ENCODE measurements at regions not wholly inside any gene's neighbourhood (a gene's known extent, or its start where the extent isn't known, plus 50 kb on each side); places are given as distances from the start of the nearest gene placed in this dataset.
A peak's percentile ranks its signal among the peaks of the same experiment; 100 is the strongest.

GRCh38 chr3:178308771-178309170 lies 227.5 kb upstream of the KCNMB2 start:
- Mint-ChIP-seq H3K27me3 (ENCODE audit: low read depth) (peaks cover 3% of the 10 kb centered on the region), H3K36me3 (ENCODE audit: insufficient read depth in 2 of 2) (no peaks in the 10 kb centered on the region), H3K9me3 (no peaks in the 10 kb centered on the region), H3K4me1 (ENCODE audit: low read depth) (no peaks in the 10 kb centered on the region), H3K27ac (no peak overlapping the region), H3K4me3 (no peak overlapping the region)
- ATAC-seq (replicated peaks in 1 of 2), result no peak
- no peak for DNase-seq

- Mint-ChIP-seq H3K9me3 (no peaks in the 10 kb centered on the region), H3K4me1 (ENCODE audit: low read depth) (no peaks in the 10 kb centered on the region), H3K27ac (no peak overlapping the region), H3K36me3 (ENCODE audit: insufficient read depth in 2 of 2) (no peaks in the 10 kb centered on the region), H3K27me3 (ENCODE audit: low read depth) (peaks cover 6% of the 10 kb centered on the region), H3K4me3 (no peak overlapping the region)
- DNase-seq (no peak), ATAC-seq (replicated peaks in 1 of 2) (no peak)
Observed at GRCh38 chr3:178310949-178311348, 225.3 kb upstream of the KCNMB2 start.

- no peak for DNase-seq
- ATAC-seq (replicated peaks in 1 of 2), result no peak
- Mint-ChIP-seq H3K27ac (no peak overlapping the region), H3K36me3 (ENCODE audit: insufficient read depth in 2 of 2) (no peaks in the 10 kb centered on the region), H3K27me3 (ENCODE audit: low read depth) (peaks cover 6% of the 10 kb centered on the region), H3K4me1 (ENCODE audit: low read depth) (no peaks in the 10 kb centered on the region), H3K4me3 (no peak overlapping the region), H3K9me3 (no peaks in the 10 kb centered on the region)
Observed at GRCh38 chr3:178313716-178314115, 222.5 kb upstream of the KCNMB2 start.

- no peaks in the 10 kb centered on the region for H3K36me3 Mint-ChIP-seq (ENCODE audit: insufficient read depth in 2 of 2)
- ATAC-seq (replicated peaks in 1 of 2) (no peak), DNase-seq (no peak)
- H3K27me3 Mint-ChIP-seq (ENCODE audit: low read depth), result peaks cover 6% of the 10 kb centered on the region
- H3K4me3 Mint-ChIP-seq, result no peak overlapping the region
- no peaks in the 10 kb centered on the region for H3K9me3 Mint-ChIP-seq
- H3K27ac Mint-ChIP-seq, result no peak overlapping the region
- H3K4me1 Mint-ChIP-seq (ENCODE audit: low read depth), result no peaks in the 10 kb centered on the region
Observed at GRCh38 chr3:178318340-178318739, 217.9 kb upstream of the KCNMB2 start.

- H3K9me3 Mint-ChIP-seq, result no peaks in the 10 kb centered on the region
- ATAC-seq (replicated peaks in 1 of 2), result no peak
- H3K27ac Mint-ChIP-seq, result no peak overlapping the region
- no peak for DNase-seq
- no peak overlapping the region for H3K4me3 Mint-ChIP-seq
- no peaks in the 10 kb centered on the region for H3K4me1 Mint-ChIP-seq (ENCODE audit: low read depth)
- no peaks in the 10 kb centered on the region for H3K27me3 Mint-ChIP-seq (ENCODE audit: low read depth)
- no peaks in the 10 kb centered on the region for H3K36me3 Mint-ChIP-seq (ENCODE audit: insufficient read depth in 2 of 2)
Observed at GRCh38 chr3:178318941-178319816, 217.1 kb upstream of the KCNMB2 start.

GRCh38 chr3:178320456-178321351 lies 215.5 kb upstream of the KCNMB2 start:
- Mint-ChIP-seq H3K4me3 (no peak overlapping the region), H3K4me1 (ENCODE audit: low read depth) (no peaks in the 10 kb centered on the region), H3K36me3 (ENCODE audit: insufficient read depth in 2 of 2) (no peaks in the 10 kb centered on the region), H3K27ac (no peak overlapping the region), H3K27me3 (ENCODE audit: low read depth) (no peaks in the 10 kb centered on the region), H3K9me3 (no peaks in the 10 kb centered on the region)
- ATAC-seq (replicated peaks in 1 of 2) (no peak), DNase-seq (no peak)

GRCh38 chr3:178324356-178324755 lies 211.9 kb upstream of the KCNMB2 start:
- H3K9me3 Mint-ChIP-seq, result no peaks in the 10 kb centered on the region
- H3K36me3 Mint-ChIP-seq (ENCODE audit: insufficient read depth in 2 of 2), result no peaks in the 10 kb centered on the region
- no peak overlapping the region for H3K4me3 Mint-ChIP-seq
- DNase-seq (no peak), ATAC-seq (replicated peaks in 1 of 2) (no peak)
- H3K27ac Mint-ChIP-seq, result no peak overlapping the region
- no peaks in the 10 kb centered on the region for H3K27me3 Mint-ChIP-seq (ENCODE audit: low read depth)
- no peaks in the 10 kb centered on the region for H3K4me1 Mint-ChIP-seq (ENCODE audit: low read depth)

- no peak for ATAC-seq (replicated peaks in 1 of 2)
- no peaks in the 10 kb centered on the region for H3K9me3 Mint-ChIP-seq
- no peak overlapping the region for H3K27ac Mint-ChIP-seq
- H3K27me3 Mint-ChIP-seq (ENCODE audit: low read depth), result no peaks in the 10 kb centered on the region
- no peak for DNase-seq
- H3K4me1 Mint-ChIP-seq (ENCODE audit: low read depth), result no peaks in the 10 kb centered on the region
- no peaks in the 10 kb centered on the region for H3K36me3 Mint-ChIP-seq (ENCODE audit: insufficient read depth in 2 of 2)
- H3K4me3 Mint-ChIP-seq, result no peak overlapping the region
Observed at GRCh38 chr3:178325330-178325729, 210.9 kb upstream of the KCNMB2 start.

GRCh38 chr3:178329936-178330335 lies 206.3 kb upstream of the KCNMB2 start:
- H3K4me1 Mint-ChIP-seq (ENCODE audit: low read depth), result no peaks in the 10 kb centered on the region
- no peaks in the 10 kb centered on the region for H3K36me3 Mint-ChIP-seq (ENCODE audit: insufficient read depth in 2 of 2)
- H3K9me3 Mint-ChIP-seq, result no peaks in the 10 kb centered on the region
- DNase-seq (no peak), ATAC-seq (replicated peaks in 1 of 2) (no peak)
- H3K27me3 Mint-ChIP-seq (ENCODE audit: low read depth), result no peaks in the 10 kb centered on the region
- no peak overlapping the region for H3K27ac Mint-ChIP-seq
- no peak overlapping the region for H3K4me3 Mint-ChIP-seq

GRCh38 chr3:178334239-178334638 lies 202.0 kb upstream of the KCNMB2 start:
- Mint-ChIP-seq H3K36me3 (ENCODE audit: insufficient read depth in 2 of 2) (no peaks in the 10 kb centered on the region), H3K27me3 (ENCODE audit: low read depth) (no peaks in the 10 kb centered on the region)
- ATAC-seq (replicated peaks in 1 of 2), result no peak

GRCh38 chr3:178336336-178336735 lies 199.9 kb upstream of the KCNMB2 start:
- DNase-seq, result no peak
- no peaks in the 10 kb centered on the region for H3K27me3 Mint-ChIP-seq (ENCODE audit: low read depth)
- peak in 1 of 2 donors; percentile 70 for ATAC-seq (replicated peaks in 1 of 2)
- H3K4me1 Mint-ChIP-seq (ENCODE audit: low read depth), result no peaks in the 10 kb centered on the region
- no peaks in the 10 kb centered on the region for H3K9me3 Mint-ChIP-seq
- no peak overlapping the region for H3K4me3 Mint-ChIP-seq
- no peaks in the 10 kb centered on the region for H3K36me3 Mint-ChIP-seq (ENCODE audit: insufficient read depth in 2 of 2)
- no peak overlapping the region for H3K27ac Mint-ChIP-seq

More at GRCh38 chr3:178334239-178334638, 202.0 kb upstream of the KCNMB2 start:
- no peak for DNase-seq
- Mint-ChIP-seq H3K27ac (no peak overlapping the region), H3K4me1 (ENCODE audit: low read depth) (no peaks in the 10 kb centered on the region), H3K9me3 (no peaks in the 10 kb centered on the region), H3K4me3 (no peak overlapping the region)

- no peak overlapping the region for H3K4me3 Mint-ChIP-seq
- no peak for DNase-seq
- no peaks in the 10 kb centered on the region for H3K36me3 Mint-ChIP-seq (ENCODE audit: insufficient read depth in 2 of 2)
- no peak for ATAC-seq (replicated peaks in 1 of 2)
- H3K9me3 Mint-ChIP-seq, result no peaks in the 10 kb centered on the region
- H3K27me3 Mint-ChIP-seq (ENCODE audit: low read depth), result no peaks in the 10 kb centered on the region
- H3K4me1 Mint-ChIP-seq (ENCODE audit: low read depth), result no peaks in the 10 kb centered on the region
- H3K27ac Mint-ChIP-seq, result no peak overlapping the region
Observed at GRCh38 chr3:178340506-178340905, 195.7 kb upstream of the KCNMB2 start.

GRCh38 chr3:178341636-178342035 lies 194.6 kb upstream of the KCNMB2 start:
- Mint-ChIP-seq H3K27me3 (ENCODE audit: low read depth) (no peaks in the 10 kb centered on the region), H3K4me3 (no peak overlapping the region), H3K36me3 (ENCODE audit: insufficient read depth in 2 of 2) (no peaks in the 10 kb centered on the region), H3K27ac (no peak overlapping the region), H3K9me3 (no peaks in the 10 kb centered on the region), H3K4me1 (ENCODE audit: low read depth) (no peaks in the 10 kb centered on the region)
- DNase-seq, result no peak
- no peak for ATAC-seq (replicated peaks in 1 of 2)

Data from activated T-cell treated with anti-CD3 and anti-CD28 coated beads, Interleukin-2, amount 50 U/mL, for 72 hours (primary cell).